Breast epithelium (tissue), 3 donors: ENCODE measurements at regions not wholly inside any gene's neighbourhood (a gene's known extent, or its start where the extent isn't known, plus 50 kb on each side); places are given as distances from the start of the nearest gene placed in this dataset.

Experiments
- CTCF ChIP-seq, 3 donors: fragments of 450-650 bp; IDR thresholded peaks; one replicate each; pipeline ENCODE4 v1.5.1; 2016 to 2017; ENCODE audit warnings: antibody characterized with exemption in 3 of 3, mild to moderate bottlenecking in 3 of 3, moderate library complexity in 3 of 3
- POLR2A ChIP-seq: fragments of 450-650 bp; IDR thresholded peaks from one replicate; pipeline ENCODE4 v1.6.1; 2016; ENCODE audit warnings: antibody characterized with exemption, mild to moderate bottlenecking, moderate library complexity

- TF ChIP-seq CTCF (IDR thresholded peaks at IDR 0.05) (no peak), POLR2A (no peak)
Observed at GRCh38 chr12:126404293-126404881, 1339.2 kb downstream of the AACS start.
